Caki2 (cell line): ENCODE measurements at regions not wholly inside any gene's neighbourhood (a gene's known extent, or its start where the extent isn't known, plus 50 kb on each side); places are given as distances from the start of the nearest gene placed in this dataset.
"Not testable (repeated sequence)": the region's sequence is repeated elsewhere in the genome, so short reads cannot be mapped to it uniquely, and the experiment has no call there.

ENCODE experiments used
- DNase-seq: peaks from one replicate; pipeline ENCODE4 v3.0.0-alpha.2; 2015; ENCODE audit warnings: low read depth
- in situ Hi-C: cut with HindIII; loops from 2 replicates; pipeline ENCODE4 v1.10.0; 2016; ENCODE audit warnings: low sequenced_read_pairs, low pct_unique_long_range_greater_than_20kb, mixed read lengths

DNA sequence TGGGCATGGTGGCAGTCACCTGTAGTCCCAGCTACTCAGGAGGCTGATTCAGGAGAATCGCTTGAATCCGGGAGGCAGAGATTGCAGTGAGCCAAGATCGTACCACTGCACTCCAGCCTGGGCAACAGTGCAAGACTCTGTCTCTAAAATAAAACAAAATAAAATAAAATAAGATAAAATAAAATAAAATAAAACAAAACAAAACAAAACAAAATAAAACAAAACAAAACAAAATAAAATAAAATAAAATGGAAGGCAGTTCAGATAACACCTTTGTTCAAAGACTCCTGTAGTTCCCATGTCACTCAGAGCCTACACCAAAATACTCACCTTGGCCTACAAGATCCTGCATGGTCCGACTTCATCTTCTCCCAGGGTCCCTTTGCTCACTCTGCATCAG, 61.3 kb downstream of the SYF2 start:
- DNase-seq, in situ Hi-C loops: not testable (repeated sequence)

DNA sequence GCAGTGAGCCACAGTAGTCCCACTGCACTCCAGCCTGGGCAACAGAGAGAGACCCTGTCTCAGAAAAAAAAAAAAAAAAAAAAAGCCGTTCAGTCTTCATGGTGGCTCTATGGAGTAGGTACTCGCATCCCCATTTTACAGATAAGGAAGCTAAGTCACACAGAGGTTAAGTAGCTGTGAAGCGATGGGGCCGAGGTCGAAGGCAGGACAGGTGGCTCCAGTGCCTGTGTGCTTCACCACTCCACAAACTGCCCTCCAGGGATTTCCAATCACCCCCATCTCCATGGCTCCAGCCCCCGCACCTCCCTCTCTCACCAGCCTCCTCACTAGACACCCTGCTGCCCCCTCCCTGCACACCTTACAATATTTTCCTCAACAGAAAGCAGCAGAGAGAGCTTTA, 61.9 kb downstream of the SYF2 start:
- no peak for DNase-seq
- in situ Hi-C loops: no loop called here

DNA sequence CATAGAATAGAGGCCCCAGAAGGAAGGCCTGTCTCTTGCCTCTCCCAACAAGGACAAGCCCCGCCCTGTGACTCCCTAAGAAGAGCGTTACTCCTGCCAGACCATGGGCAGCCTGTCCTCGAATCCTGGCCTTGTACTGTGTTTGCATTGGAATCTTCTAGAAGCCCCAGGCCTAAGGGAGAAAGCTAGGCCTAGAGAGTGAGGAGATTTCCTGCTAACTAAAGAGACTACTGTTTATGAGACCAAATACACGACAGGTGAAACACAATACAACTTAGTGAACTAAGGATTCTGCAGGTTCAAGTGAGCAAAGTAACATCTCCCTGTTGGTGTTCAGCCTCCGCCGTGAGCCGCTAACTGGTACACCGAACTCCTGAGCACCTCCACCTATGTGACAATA, 62.7 kb downstream of the SYF2 start:
- in situ Hi-C loops: no loop called here
- DNase-seq: no peak

DNA sequence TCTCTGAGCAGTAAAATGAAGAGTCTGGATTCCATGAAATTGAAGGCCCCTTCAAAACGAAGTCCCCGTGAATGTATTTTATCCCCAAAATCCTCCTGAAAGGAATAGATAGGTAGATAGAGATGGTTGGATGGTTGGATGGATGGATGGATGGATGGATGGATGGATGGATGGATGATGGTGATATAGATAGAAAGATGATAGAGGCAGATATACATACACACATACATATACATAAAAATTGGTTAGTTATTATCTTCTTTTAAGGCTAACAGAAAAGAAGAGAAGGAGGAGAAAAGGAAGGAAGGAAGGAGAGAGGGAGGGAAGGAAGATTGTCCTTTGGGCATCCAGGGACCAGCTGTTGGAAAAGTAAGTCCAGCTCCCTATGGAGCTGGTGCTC, 63.1 kb downstream of the SYF2 start:
- DNase-seq: no peak
- in situ Hi-C loops: no loop called here

DNA sequence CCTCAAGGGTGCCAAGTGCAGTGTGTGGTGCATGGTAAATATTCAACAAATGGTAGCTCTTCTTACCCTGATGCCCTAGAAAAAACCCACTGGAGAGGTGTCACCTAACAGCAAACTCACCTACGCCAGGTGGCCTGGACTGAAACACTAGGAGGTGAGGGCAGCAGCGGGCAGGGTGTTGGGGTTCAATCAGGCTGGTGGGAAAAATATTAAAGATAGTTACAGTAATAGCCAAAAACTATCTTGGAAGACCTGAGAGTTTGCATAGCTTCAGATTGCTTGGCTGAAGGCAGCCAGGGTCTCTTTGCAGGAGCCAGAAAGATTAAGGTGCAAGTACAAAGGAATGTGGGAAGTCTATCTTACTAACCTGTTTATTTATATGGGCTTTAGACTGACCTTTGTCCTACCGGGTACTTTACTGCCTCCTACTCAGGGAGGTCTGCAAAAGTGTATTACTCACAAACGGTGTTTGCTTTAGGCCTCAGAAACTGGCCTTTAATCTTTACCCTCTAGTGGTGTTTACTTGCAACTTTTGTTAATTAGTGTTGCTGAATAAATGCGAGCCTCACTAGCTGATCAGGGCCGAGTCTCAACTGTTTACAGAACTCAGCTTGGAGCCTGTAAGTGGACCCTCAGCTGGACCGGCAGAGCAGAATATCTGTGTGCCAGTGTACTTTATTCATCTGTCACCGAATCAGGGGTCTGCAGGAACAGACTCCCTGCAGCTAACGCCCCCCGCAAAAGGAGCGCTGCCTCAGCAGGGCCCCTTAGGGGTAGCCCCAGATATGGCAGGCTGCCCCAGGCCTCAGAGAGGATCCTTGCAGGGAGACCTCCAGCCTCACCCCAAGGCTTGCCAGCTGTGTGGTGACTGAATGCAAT, 63.9 kb downstream of the SYF2 start:
- in situ Hi-C loops: no loop called here
- DNase-seq: no peak

DNA sequence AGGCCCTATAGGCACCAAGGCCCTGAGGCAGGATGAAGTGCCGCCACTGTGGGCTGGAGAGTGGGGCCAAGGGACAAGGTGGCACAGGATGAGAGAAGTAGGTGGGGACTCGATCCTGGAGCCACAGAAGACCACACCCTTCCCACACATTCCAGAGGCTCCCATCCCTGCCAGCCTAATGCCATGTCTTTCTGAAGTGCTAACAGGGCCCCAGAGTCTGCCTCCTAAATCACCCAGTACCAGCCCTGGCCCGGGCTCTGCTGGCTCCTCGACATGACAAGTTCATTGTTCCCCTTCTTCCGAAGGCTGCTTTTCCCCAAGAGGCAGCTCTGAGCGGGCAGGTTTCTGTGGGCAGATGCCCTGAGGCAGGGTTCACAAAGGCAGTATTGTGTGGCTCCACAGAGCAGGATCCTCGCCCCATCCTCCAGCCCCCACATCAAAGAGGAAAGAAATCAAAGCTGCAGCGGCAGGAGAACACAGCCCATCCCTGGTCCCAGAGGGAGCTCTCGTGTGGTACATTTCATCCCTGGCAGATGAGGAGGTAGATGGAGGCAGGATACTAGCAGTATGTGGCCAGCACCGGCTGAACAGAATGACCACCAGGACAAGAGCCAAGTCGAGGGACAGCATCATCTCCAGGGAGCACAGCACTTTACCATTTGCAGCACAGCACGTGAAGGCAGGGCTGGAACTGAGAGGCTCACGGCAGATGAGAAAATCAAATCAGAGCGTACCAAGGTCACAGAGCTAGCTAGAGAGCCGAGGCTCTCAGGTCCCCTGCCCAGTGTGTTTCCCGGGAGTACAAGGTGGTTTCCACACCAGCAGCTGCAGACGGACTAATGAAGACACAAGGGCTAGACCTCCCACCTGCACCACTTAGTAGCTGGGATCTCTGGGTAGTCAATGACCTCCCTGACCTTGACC, 64.8 kb downstream of the SYF2 start:
- DNase-seq: no peak

DNA sequence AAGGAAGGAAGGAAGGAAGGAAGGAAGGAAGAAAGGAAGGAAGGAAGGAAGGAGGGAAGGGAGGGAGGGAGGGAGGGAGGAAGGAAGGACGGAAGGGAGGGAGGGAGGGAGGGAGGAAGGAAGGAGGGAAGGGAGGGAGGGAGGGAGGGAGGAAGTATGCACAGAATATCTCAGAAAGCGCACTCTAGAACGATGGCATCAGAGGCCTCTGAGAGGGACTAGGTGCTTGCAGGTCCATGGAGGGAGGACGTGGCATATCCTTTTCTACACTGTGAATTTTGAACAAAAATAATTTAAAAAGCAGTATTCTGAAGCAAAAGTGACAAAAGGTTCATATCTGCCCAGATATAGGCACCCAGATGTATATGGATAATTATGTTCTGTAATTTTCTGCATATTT, 65.5 kb downstream of the SYF2 start:
- in situ Hi-C loops: no loop called here
- DNase-seq: no peak

More for the DNA sequence above, 64.8 kb downstream of the SYF2 start:
- in situ Hi-C loops: no loop called here

DNA sequence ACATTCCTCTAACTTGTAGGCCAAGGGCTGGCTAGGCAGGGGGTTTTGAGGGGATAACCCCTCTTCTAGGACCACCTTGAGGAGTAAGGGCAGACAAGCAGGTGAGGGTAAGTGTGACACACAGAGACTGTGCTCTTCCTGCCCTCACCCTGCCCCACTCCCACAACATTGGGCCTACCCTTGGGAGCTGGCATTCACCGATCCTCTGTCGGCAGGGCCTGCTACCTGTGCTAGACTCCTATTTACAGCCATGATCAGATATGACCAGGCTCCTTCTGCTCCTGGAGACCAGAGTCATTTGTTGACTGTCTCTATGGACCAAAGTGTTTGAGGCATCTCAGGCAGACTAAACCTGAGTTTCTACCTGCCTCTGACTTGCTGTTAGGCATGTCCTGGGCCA, 68.3 kb downstream of the SYF2 start:
- DNase-seq: no peak
- in situ Hi-C loops: no loop called here

DNA sequence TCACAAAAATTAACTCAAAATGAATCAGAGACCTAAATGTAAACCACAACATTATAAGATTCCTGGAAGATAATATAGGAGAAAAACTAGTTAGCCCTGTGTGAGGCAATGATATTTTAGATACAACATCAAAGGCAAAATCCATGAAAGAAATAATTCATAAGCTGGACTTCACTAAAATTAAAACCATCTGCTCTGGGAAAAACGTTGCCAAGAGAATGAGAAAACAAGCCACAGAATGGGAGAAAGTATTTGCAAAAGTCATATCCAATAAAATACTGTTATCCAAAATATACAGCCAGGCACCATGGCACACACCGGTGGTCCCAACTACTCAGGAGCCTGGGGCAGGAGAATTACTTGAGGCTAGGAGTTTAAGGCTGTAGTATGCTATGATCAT, 70.3 kb downstream of the SYF2 start:
- DNase-seq: no peak
- in situ Hi-C loops: no loop called here

DNA sequence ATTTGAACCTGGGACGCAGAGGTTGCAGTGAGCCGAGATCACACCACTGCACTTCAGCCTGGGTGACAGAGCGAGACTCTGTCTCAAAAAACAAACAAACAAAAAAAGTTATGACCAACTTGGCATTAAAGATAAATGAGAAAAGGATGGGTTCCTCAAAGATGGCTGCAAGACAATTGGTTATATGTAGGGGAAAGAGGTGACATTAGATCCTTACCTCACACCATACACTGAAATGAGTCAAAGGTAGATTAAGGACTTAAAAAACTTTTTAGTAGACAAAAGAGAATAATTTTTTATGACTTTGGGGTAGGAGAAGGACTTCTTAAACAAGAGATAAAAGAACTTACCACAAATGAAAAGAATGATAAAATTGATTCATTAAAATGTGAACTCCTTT, 74.5 kb downstream of the SYF2 start:
- DNase-seq: no peak
- in situ Hi-C loops: no loop called here

DNA sequence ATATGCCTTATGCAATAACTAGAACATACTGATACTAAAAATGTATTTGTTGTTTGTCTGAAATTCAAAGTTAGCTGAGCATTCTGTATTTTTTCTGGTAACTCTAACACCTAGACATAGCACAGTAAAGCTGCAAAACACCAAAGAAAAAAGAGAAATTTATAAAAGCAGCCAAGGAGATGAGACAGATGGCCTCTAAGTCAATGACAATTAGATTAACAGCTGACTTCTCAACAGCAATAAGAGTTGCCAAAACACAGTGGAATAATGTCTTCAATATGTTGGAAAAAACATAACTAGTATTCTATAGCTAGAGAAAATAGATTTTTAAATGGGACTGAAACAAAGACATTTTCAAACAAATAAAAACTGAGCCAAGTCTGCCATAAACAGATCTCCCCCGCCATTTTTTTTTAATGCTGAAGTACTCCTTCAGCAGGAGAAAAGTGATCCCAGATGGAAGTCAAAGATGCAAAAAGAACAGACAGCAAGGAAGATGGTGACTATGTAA, 81.3 kb downstream of the SYF2 start:
- DNase-seq: no peak
- in situ Hi-C loops: no loop called here

DNA sequence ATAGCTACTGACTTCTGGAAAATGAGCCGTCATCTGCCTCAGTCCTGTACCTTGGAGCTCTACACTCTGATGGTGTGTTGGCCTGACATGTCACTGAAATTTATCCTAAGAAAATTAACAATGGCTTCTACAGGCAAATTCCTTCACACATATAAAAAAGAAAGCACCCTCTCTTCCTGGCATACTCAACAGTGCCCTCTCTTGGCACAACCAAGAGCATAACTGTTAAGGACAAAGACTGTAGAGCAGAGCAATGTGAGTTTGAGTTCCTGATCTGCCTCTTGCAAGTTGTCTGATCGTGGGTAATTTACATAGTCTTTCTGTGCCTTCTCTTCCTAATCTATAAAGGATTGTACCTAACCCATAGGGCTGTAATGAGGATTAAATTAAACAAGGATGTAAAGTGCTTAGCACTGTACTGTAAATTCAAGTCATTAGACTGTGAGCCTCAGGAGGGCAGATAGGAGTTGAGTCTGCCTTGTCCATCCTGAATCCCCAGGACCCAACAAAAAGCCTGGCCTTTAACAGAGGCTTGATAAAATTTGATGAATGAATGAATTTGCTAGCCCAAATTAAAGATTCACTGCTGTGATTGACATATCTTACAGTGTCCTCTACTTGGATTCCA, 83.5 kb downstream of the SYF2 start:
- in situ Hi-C loops: no loop called here

DNA sequence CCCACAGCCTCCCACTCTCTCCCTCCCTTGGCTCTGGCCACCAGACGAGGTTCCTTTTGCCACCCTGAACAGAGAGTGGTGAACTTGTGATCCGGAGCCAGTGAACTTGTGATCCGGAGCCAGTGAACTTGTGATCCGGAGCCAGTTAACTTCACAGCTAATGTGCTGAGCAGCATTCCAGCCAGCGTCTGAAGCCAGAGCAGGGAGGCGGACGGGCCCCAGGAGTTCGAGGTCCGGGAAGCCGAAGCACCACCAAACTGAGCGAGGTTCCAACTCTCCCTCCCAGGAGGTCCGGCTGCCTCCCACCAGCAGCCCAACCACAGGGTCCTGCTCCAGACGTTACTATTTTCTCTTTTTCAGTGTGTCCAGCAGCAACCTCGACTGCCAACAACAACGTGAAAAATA, 85.8 kb downstream of the SYF2 start:
- DNase-seq: no peak
- in situ Hi-C loops: no loop called here

More for the DNA sequence above, 83.5 kb downstream of the SYF2 start:
- DNase-seq: no peak

DNA sequence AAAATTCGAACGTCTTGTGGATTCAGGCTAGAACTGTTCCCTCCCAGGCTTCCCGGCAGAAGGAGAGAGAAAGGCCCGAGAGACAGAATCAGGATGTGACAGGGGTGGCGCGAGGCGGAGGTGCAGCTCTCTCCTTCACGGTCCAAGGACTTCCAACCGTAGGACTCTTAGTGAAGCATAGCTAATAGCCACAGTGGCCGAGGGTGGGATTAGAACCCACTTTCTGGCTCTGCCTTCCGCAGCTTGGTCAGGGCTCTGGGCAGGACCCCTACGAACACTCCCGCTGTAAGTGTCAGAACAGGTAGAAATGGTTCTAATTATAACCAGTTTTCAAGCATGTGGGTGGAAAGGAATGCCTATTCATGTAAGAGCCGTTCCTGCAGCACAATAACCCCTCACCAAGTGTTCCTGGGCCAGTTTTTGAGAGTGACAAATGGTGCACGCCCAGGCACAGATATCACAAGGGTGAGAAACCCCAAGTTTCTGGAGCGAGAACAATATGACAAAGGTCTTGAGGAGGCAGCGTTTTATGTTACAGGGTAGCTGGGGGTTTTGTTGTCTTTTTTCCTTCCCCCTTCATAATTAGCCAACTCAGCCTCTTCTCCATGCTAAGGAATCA, 86.4 kb downstream of the SYF2 start:
- no peak for DNase-seq
- in situ Hi-C loops: no loop called here

DNA sequence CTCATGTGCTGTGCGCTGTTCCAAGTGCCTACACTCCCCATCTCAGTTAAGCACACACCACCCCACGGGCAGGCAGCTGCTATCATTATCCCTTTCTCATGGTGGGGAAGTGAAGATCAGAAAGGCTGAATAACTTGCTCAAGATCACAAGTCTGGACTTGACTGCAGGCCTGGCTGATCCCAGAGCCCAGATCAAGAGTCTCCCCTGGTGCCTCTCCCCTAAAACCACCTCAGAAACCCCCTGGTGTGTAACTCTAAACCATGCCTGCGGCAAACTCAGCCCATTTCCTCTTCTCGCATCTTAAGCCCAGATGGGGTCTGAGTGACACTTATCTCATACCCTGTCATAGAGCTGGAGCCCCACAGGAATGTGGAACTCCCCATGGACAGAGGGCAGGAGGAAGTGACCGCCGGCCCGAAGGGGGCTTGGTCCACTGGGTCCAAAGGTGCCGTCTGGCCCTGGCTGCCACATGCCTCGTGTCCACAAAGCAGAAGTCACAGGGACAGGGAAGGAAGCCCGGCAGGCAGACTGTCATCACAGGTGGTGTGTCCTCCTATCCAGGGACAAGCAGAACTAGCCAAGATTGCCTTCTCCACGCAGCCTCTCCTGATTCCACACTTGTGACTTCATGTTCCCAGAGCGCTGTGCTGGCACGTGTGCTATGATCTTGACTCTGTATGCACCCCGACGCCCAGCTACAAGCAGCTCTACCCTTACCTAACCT, 92.1 kb downstream of the SYF2 start:
- DNase-seq: no peak
- in situ Hi-C loops: no loop called here

DNA sequence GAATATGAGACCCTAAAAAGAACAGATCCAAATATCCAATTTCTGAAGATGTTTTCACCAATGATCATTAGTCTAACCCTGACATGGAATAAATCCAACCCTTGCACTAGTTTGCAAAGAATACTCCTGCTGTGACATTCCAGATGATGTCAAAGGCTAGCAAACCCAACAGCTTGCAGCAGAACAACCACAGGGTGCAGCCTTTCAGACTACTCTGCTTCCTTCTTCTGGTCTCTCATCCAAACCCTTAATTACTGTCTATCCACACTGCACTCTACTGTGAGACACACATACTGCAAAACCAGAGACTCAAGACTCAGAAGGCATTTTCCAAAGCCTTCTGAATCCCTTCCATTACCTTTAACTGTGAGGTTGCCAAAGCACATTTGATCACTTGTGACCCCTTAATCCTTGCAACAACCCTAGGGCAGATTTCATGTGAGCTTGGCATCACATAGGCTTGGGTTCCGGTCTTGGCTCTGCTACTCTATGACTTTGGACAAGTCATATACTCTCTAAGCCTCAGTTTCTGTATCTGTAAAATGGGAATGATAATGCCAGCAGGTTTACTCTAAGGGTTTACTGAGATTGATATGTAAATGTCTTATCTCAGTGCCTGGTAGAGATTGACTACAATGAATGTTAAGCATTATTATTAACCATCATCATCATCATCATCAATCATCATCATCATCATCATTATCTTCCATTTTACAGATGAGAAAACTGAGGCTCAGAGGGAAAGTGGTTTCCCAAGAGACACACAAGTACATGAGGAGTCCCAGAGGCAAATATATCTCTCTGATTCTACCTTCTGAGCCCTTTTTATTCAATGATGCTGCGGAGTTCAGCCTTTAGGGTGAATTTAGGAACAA, 94.5 kb downstream of the SYF2 start:
- DNase-seq: no peak
- in situ Hi-C loops: no loop called here

DNA sequence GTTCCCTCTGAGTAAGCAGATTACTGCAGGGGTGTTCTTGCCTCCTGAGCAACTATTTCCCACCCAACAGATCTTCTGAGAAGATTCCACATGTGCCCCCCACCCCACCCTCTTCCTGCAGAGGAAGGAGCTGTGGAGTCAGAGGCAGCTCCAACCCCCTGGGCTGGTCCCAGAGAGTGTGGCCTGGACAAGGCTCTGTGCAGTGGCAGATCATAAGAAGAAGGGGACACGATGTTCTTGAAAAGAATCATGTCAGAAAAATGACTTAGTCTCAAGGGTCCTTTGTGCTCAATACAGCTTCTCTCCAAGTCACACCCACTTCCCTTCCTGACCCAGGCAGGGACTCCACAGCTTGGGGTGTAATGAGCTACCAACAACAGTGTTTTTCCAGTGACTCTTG, 95.2 kb downstream of the SYF2 start:
- in situ Hi-C loops: no loop called here

More for the DNA sequence above, 95.2 kb downstream of the SYF2 start:
- no peak for DNase-seq
